ENCODE measurements at regions not wholly inside any gene's neighbourhood (a gene's known extent, or its start where the extent isn't known, plus 50 kb on each side); places are given as distances from the start of the nearest gene placed in this dataset.

GRCh38 chr3:150061288-150062024, 90.8 kb upstream of the PFN2 start:
- Mint-ChIP-seq H3K9me3 (no peaks in the 10 kb centered on the region), H3K27me3 (ENCODE audit: low read depth in 3 of 3) (peaks cover 0 to 7% (median 6%) of the 10 kb centered on the region in 3 donors), H3K4me1 (no peaks in the 10 kb centered on the region), H3K27ac (no peak overlapping the region), H3K36me3 (no peaks in the 10 kb centered on the region), H3K4me3 (no peak overlapping the region)
- Histone ChIP-seq H3K36me3 (replicated peaks in 1 of 2; ENCODE audit: control insufficient read depth in 1 of 2, insufficient read depth in 2 of 2, low read length in 2 of 2) (no peaks in the 10 kb centered on the region), H3K9ac (ENCODE audit: insufficient read depth, low read length, poor library complexity, severe bottlenecking) (no peak overlapping the region), H3K79me2 (ENCODE audit: insufficient read depth, low read length) (no peaks in the 10 kb centered on the region), H3K4me1 (ENCODE audit: control insufficient read depth in 1 of 2, insufficient read depth in 2 of 2, low read length in 2 of 2) (no peaks in the 10 kb centered on the region), H3K4me3 (replicated peaks in 1 of 3; ENCODE audit: low read depth in 2 of 3, low read length in 3 of 3) (no peak overlapping the region), H3K27ac (ENCODE audit: low read depth in 1 of 2, low read length in 2 of 2) (no peak overlapping the region), H3K4me2 (replicated peaks; ENCODE audit: extremely low read depth, low read length, poor library complexity, severe bottlenecking) (no peak overlapping the region), H4K20me1 (ENCODE audit: insufficient read depth, low read length) (no peaks in the 10 kb centered on the region), H2AFZ (ENCODE audit: insufficient read depth, low read depth, low read length, poor library complexity, severe bottlenecking) (no peak overlapping the region), H3K27me3 (ENCODE audit: control insufficient read depth in 2 of 2, insufficient read depth in 2 of 2, low read length in 2 of 2) (no peaks in the 10 kb centered on the region), H3K9me3 (replicated peaks in 1 of 2; ENCODE audit: control insufficient read depth in 1 of 2, insufficient read depth in 1 of 2, low read length in 2 of 2) (no peaks in the 10 kb centered on the region)
- TF ChIP-seq CTCF (IDR thresholded peaks at IDR 0.05), result no peak
- WGBS (ENCODE audit: insufficient coverage), result 94% methylated on average over 3 of the region's 4 CpGs
- intact Hi-C loops (cut with micrococcal nuclease), result no loop called here
- DNase-seq, result no peak

DNA sequence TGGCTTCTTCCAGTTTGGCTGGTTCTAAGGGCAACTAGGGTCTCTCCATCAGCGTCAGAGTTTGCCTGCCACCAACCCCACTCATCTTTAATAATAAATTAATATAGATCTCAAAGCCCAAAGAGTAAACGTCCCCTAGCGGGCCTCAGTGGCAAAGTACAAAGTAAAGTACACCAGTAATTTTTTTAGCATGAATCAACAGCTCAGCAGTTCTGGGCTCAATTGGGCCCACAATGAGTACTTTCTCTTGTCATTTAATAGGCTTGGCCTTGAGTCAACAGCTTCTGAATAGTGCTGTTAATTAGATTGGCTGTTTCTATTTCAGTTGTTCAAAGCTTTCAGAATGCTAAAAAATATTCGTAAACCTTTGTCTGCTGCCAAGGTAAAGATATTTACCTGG, 89.0 kb upstream of the PFN2 start:
- no peak overlapping the region for H3K4me2 ChIP-seq (replicated peaks; ENCODE audit: extremely low read depth, low read length, poor library complexity, severe bottlenecking)
- Mint-ChIP-seq H3K27me3 (ENCODE audit: low read depth in 3 of 3) (peaks cover 0 to 7% (median 4%) of the 10 kb centered on the region in 3 donors), H3K9me3 (peaks cover 0 to 4% (median 0%) of the 10 kb centered on the region in 7 donors), H3K36me3 (no peaks in the 10 kb centered on the region), H3K4me1 (no peaks in the 10 kb centered on the region), H3K27ac (no peak overlapping the region), H3K4me3 (no peak overlapping the region)
- no peak overlapping the region for H3K27ac ChIP-seq (ENCODE audit: low read depth in 1 of 2, low read length in 2 of 2)
- no peak overlapping the region for H3K4me3 ChIP-seq (replicated peaks in 1 of 3; ENCODE audit: low read depth in 2 of 3, low read length in 3 of 3)
- no peaks in the 10 kb centered on the region for H3K4me1 ChIP-seq (ENCODE audit: control insufficient read depth in 1 of 2, insufficient read depth in 2 of 2, low read length in 2 of 2)
- WGBS (ENCODE audit: insufficient coverage), result 100% methylated on average over 2 of the region's 4 CpGs
- H3K9me3 ChIP-seq (replicated peaks in 1 of 2; ENCODE audit: control insufficient read depth in 1 of 2, insufficient read depth in 1 of 2, low read length in 2 of 2), result no peaks in the 10 kb centered on the region
- H2AFZ ChIP-seq (ENCODE audit: insufficient read depth, low read depth, low read length, poor library complexity, severe bottlenecking), result no peak overlapping the region
- DNase-seq, result no peak
- no peaks in the 10 kb centered on the region for H4K20me1 ChIP-seq (ENCODE audit: insufficient read depth, low read length)
- H3K27me3 ChIP-seq (ENCODE audit: control insufficient read depth in 2 of 2, insufficient read depth in 2 of 2, low read length in 2 of 2), result no peaks in the 10 kb centered on the region
- no peaks in the 10 kb centered on the region for H3K79me2 ChIP-seq (ENCODE audit: insufficient read depth, low read length)
- H3K9ac ChIP-seq (ENCODE audit: insufficient read depth, low read length, poor library complexity, severe bottlenecking), result no peak overlapping the region
- no peaks in the 10 kb centered on the region for H3K36me3 ChIP-seq (replicated peaks in 1 of 2; ENCODE audit: control insufficient read depth in 1 of 2, insufficient read depth in 2 of 2, low read length in 2 of 2)
- no peak for TF ChIP-seq CTCF (IDR thresholded peaks at IDR 0.05)
- intact Hi-C loops (cut with micrococcal nuclease), result no loop called here

Measured in CD14-positive monocyte (primary cell).